ENCODE measurements at regions not wholly inside any gene's neighbourhood (a gene's known extent, or its start where the extent isn't known, plus 50 kb on each side); places are given as distances from the start of the nearest gene placed in this dataset.
"Not testable (repeated sequence)": the region's sequence is repeated elsewhere in the genome, so short reads cannot be mapped to it uniquely, and the experiment has no call there.

- ATAC-seq = no peak
- Histone ChIP-seq H3K27ac (no peak overlapping the region), H3K36me3 (no peaks in the 10 kb centered on the region), H3K27me3 (no peaks in the 10 kb centered on the region), H3K4me3 (no peak overlapping the region), H3K9me3 (no peaks in the 10 kb centered on the region), H3K4me1 (no peaks in the 10 kb centered on the region)
- TF ChIP-seq POLR2A (IDR thresholded peaks at IDR 0.05) (no peak), CTCF (IDR thresholded peaks at IDR 0.05) (no peak)
- WGBS (ENCODE audit: insufficient coverage, low coverage, low lambda C conversion rate, missing lambda C conversion rate) = 50% methylated on average over 2 of the region's 2 CpGs
- DNase-seq = no peak
- intact Hi-C loops (cut with DNase I) = no loop called here
Measured at GRCh38 chr14:30277268-30277667, 281.7 kb upstream of the G2E3 start.

- ATAC-seq; H3K36me3 ChIP-seq; intact Hi-C loops (cut with DNase I): not testable (repeated sequence)
Measured at GRCh38 chr14:30278856-30279255, 280.1 kb upstream of the G2E3 start.

GRCh38 chr14:30283822-30284446 is 275.0 kb upstream of the G2E3 start:
- no peaks in the 10 kb centered on the region for H3K4me1 ChIP-seq
- DNase-seq = no peak
- no peaks in the 10 kb centered on the region for H3K27me3 ChIP-seq
- H3K27ac ChIP-seq = no peak overlapping the region
- TF ChIP-seq CTCF (IDR thresholded peaks at IDR 0.05) (peak in 3 of 4 donors; percentile 49 to 67 (median 51)), POLR2A (IDR thresholded peaks at IDR 0.05) (no peak)
- H3K36me3 ChIP-seq = no peaks in the 10 kb centered on the region
- H3K9me3 ChIP-seq = no peaks in the 10 kb centered on the region
- WGBS (ENCODE audit: insufficient coverage, low coverage, low lambda C conversion rate, missing lambda C conversion rate) = 64% methylated on average over 2 of the region's 2 CpGs
- intact Hi-C loops (cut with DNase I) = no loop called here
- ATAC-seq = peak in 2 of 4 donors; percentile 24 to 40
- H3K4me3 ChIP-seq = no peak overlapping the region

More at GRCh38 chr14:30278856-30279255, 280.1 kb upstream of the G2E3 start:
- H3K27me3 ChIP-seq, H3K9me3 ChIP-seq, H3K4me1 ChIP-seq, H3K4me3 ChIP-seq, DNase-seq, H3K27ac ChIP-seq: not testable (repeated sequence)
- 66% methylated on average over 2 of the region's 2 CpGs for WGBS (ENCODE audit: insufficient coverage, low coverage, low lambda C conversion rate, missing lambda C conversion rate)

GRCh38 chr14:30284808-30285207 is 274.1 kb upstream of the G2E3 start:
- no peaks in the 10 kb centered on the region for H3K36me3 ChIP-seq
- peak in 3 of 4 donors; percentile 26 to 42 (median 38) for ATAC-seq
- no peak overlapping the region for H3K27ac ChIP-seq
- no peak overlapping the region for H3K4me3 ChIP-seq
- no peak for DNase-seq
- TF ChIP-seq CTCF (IDR thresholded peaks at IDR 0.05) (no peak), POLR2A (IDR thresholded peaks at IDR 0.05) (no peak)
- H3K27me3 ChIP-seq = no peaks in the 10 kb centered on the region
- H3K4me1 ChIP-seq = no peaks in the 10 kb centered on the region
- H3K9me3 ChIP-seq = no peaks in the 10 kb centered on the region
- intact Hi-C loops (cut with DNase I) = no loop called here
- WGBS (ENCODE audit: insufficient coverage, low coverage, low lambda C conversion rate, missing lambda C conversion rate) = 14% methylated on average over 4 of the region's 4 CpGs

GRCh38 chr14:30287579-30288445 is 271.1 kb upstream of the G2E3 start:
- H3K27me3 ChIP-seq = no peaks in the 10 kb centered on the region
- H3K27ac ChIP-seq = no peak overlapping the region
- ATAC-seq (no peak), DNase-seq (no peak)
- intact Hi-C loops (cut with DNase I) = no loop called here
- H3K9me3 ChIP-seq = no peaks in the 10 kb centered on the region
- no peaks in the 10 kb centered on the region for H3K36me3 ChIP-seq
- no peaks in the 10 kb centered on the region for H3K4me1 ChIP-seq
- 68% methylated on average over 7 of the region's 7 CpGs for WGBS (ENCODE audit: insufficient coverage, low coverage, low lambda C conversion rate, missing lambda C conversion rate)
- TF ChIP-seq POLR2A (IDR thresholded peaks at IDR 0.05) (no peak), CTCF (IDR thresholded peaks at IDR 0.05) (no peak)
- no peak overlapping the region for H3K4me3 ChIP-seq
